Right lobe of liver (tissue), 6 donors: ENCODE measurements at regions not wholly inside any gene's neighbourhood (a gene's known extent, or its start where the extent isn't known, plus 50 kb on each side); places are given as distances from the start of the nearest gene placed in this dataset.

Source experiments
- ATAC-seq, 4 donors: fragments of 200-7000 bp; cut with Tn5 transposase; one replicate each; pipeline ENCODE4 v1.9.1; 2020; ENCODE audit warnings: mild to moderate bottlenecking in 4 of 4, moderate library complexity in 4 of 4
- DNase-seq, 3 donors: peaks; one replicate each; pipeline ENCODE4 v3.0.0-alpha.2; 2020
- H3K27ac ChIP-seq, 3 donors: fragments of 200-600 bp; one replicate each; pipeline ENCODE4 v1.8.0; 2022
- H3K27me3 ChIP-seq, 2 donors: fragments of 200-600 bp; one replicate each; pipeline ENCODE4 v1.8.0; 2022
- H3K36me3 ChIP-seq, 4 donors: fragments of 200-600 bp; sonication (generic) in 1 of 4; one replicate each; pipeline versions ENCODE4 v1.5.1 to v1.8.0; 2017 to 2022; ENCODE audit warnings: control low read depth in 1 of 4
- H3K4me1 ChIP-seq, 4 donors: fragments of 200-600 bp; sonication (generic) in 1 of 4; one replicate each; pipeline versions ENCODE4 v1.5.1 to v1.8.0; 2017 to 2022; ENCODE audit warnings: control low read depth in 1 of 4
- H3K4me3 ChIP-seq, 3 donors: fragments of 200-600 bp; one replicate each; pipeline ENCODE4 v1.8.0; 2022
- H3K9me3 ChIP-seq, 4 donors: fragments of 200-600 bp; sonication (generic) in 1 of 4; one replicate each; pipeline versions ENCODE4 v1.5.1 to v1.8.0; 2017 to 2022; ENCODE audit warnings: control low read depth in 1 of 4
- POLR2A ChIP-seq: fragments of 450-650 bp; IDR thresholded peaks from one replicate; pipeline ENCODE4 v1.6.1; 2017; ENCODE audit warnings: antibody characterized with exemption, mild to moderate bottlenecking
- WGBS: methylation state at CpG from one replicate; pipeline ENCODE4 v1.1.6; 2018; ENCODE audit warnings: low coverage, low lambda C conversion rate; ENCODE audit not compliant: insufficient coverage; ENCODE audit errors: missing lambda C conversion rate; 5-methylcytosine and 5-hydroxymethylcytosine counted together
- intact Hi-C, 2 donors: fragments of 100-400 bp; cut with DNase I; formaldehyde crosslinking; loops; one replicate each; pipeline versions ENCODE4 v1.11.2 to v1.14.1; 2022
- TF ChIP-seq, protein P1 (sequence below), 4 donors: fragments of 200-600 bp in 3 of 4; fragments of 450-650 bp in 1 of 4; IDR thresholded peaks; one replicate each; pipeline versions ENCODE4 v1.5.1 to v1.8.0; 2016 to 2022; ENCODE audit warnings: antibody characterized with exemption in 4 of 4, mild to moderate bottlenecking in 2 of 4
- donor health status: DM: no; HTN: yes; CAD: no.
- donor health status: DM: no; HTN: no; CAD: no.
- donor health status: DM: no; HTN: no; CAD: no.
- donor health status: DM: no; HTN: yes; CAD: no.
- donor health status: DM: no; HTN: yes; CAD: no.

DNA sequence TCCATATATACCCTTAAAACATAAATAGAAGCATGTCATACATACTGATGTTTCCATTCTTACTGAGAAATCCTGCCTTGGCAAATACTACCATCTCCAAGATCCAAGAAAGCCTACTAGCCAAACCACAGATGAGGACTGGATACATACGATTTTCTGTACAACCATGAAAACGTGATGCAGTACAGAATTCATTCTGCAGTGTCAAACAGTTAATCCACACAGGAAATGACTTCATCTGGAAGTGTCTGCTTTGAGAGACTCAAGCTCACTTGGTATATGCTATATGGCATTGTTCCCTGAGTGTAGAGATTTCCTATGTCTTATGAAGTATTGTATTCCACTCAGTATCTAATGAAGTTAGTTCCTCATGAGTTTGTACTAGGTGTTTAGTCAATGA is 94.3 kb downstream of the CT47B1 start:
- H3K27me3 ChIP-seq = no peaks in the 10 kb centered on the region
- no peaks in the 10 kb centered on the region for H3K4me1 ChIP-seq
- ATAC-seq (no peak), DNase-seq (no peak)
- no peak overlapping the region for H3K27ac ChIP-seq
- no peak for TF ChIP-seq POLR2A
- TF ChIP-seq, protein P1, sequence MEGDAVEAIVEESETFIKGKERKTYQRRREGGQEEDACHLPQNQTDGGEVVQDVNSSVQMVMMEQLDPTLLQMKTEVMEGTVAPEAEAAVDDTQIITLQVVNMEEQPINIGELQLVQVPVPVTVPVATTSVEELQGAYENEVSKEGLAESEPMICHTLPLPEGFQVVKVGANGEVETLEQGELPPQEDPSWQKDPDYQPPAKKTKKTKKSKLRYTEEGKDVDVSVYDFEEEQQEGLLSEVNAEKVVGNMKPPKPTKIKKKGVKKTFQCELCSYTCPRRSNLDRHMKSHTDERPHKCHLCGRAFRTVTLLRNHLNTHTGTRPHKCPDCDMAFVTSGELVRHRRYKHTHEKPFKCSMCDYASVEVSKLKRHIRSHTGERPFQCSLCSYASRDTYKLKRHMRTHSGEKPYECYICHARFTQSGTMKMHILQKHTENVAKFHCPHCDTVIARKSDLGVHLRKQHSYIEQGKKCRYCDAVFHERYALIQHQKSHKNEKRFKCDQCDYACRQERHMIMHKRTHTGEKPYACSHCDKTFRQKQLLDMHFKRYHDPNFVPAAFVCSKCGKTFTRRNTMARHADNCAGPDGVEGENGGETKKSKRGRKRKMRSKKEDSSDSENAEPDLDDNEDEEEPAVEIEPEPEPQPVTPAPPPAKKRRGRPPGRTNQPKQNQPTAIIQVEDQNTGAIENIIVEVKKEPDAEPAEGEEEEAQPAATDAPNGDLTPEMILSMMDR (IDR thresholded peaks at IDR 0.05) = no peak
- WGBS = 39% methylated on average over 2 of the region's 2 CpGs
- H3K4me3 ChIP-seq = no peak overlapping the region
- no peaks in the 10 kb centered on the region for H3K36me3 ChIP-seq
- intact Hi-C loops = no loop called here
- no peaks in the 10 kb centered on the region for H3K9me3 ChIP-seq

DNA sequence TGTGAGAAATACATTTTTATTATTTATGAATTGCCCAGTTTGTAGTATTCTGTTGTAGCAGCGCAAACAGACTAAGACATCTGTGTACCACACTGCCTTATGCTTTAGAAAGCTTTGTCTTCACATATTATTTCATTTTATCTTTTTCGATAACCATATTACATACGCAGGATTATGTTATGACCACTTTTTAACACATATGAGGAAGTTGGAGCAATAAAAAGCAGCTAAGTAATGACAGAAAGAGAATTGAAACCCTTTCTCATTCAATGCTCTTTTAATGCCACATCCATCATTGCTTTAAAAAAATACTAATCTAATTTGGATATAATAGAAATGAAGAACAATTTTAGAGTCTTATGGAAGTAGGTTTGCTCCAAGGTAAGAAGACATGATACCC is 99.7 kb downstream of the CT47B1 start:
- intact Hi-C loops = no loop called here
- Histone ChIP-seq H3K4me3 (no peak overlapping the region), H3K4me1 (no peaks in the 10 kb centered on the region), H3K9me3 (no peaks in the 10 kb centered on the region), H3K27ac (no peak overlapping the region), H3K27me3 (no peaks in the 10 kb centered on the region), H3K36me3 (no peaks in the 10 kb centered on the region)
- WGBS = 75% methylated on average over 3 of the region's 3 CpGs
- no peak for TF ChIP-seq POLR2A
- TF ChIP-seq, protein P1 (IDR thresholded peaks at IDR 0.05) = no peak
- ATAC-seq = no peak
- no peak for DNase-seq

DNA sequence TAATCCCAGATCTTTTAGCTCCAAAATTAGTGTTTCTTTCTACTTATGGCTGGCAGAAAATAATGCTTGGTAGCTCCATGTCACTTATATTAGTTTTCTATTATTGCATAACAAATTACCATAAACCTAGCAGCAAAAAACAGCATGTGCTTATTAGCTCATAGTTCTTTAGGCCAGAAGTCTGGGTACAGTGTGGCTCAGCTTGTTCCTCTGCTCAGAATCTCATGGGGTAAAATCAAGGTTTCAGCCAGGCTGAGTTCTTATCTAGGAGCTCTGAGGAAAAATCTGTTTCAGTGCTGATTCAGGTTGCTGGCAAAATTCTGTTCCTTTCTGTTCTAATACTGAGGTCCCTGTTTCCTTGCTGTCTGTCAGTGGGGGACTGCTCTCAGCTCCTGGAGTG is 101.1 kb downstream of the CT47B1 start:
- Histone ChIP-seq H3K36me3 (no peaks in the 10 kb centered on the region), H3K4me3 (no peak overlapping the region), H3K27ac (no peak overlapping the region), H3K9me3 (no peaks in the 10 kb centered on the region), H3K27me3 (no peaks in the 10 kb centered on the region), H3K4me1 (no peaks in the 10 kb centered on the region)
- intact Hi-C loops = no loop called here
- no peak for TF ChIP-seq POLR2A
- TF ChIP-seq, protein P1 (IDR thresholded peaks at IDR 0.05) = no peak
- DNase-seq (no peak), ATAC-seq (no peak)

DNA sequence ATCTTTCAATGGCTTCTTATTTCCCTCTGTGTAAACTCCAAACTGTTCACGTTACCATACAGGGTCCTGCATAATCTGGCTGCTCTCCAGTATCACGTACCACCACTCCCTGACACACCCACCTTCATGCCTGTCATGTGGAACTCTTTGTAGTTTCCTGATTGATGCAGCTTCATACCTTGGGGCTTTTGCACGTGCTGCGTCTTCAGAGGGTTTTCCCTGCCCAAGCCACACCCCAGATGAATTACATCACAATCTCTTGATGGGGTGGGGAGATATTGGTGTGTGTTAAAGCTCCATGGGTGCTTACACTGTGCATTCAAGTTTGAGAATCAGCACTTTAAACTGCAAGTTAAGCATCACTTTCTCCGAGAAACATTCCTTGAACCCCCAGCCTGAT is 101.9 kb downstream of the CT47B1 start:
- TF ChIP-seq POLR2A = no peak
- TF ChIP-seq, protein P1 (IDR thresholded peaks at IDR 0.05) = no peak
- DNase-seq (no peak), ATAC-seq (no peak)
- no peaks in the 10 kb centered on the region for H3K9me3 ChIP-seq
- H3K27ac ChIP-seq = no peak overlapping the region
- H3K4me3 ChIP-seq = no peak overlapping the region
- intact Hi-C loops = no loop called here
- no peaks in the 10 kb centered on the region for H3K36me3 ChIP-seq
- 49% methylated on average over 5 of the region's 5 CpGs for WGBS
- no peaks in the 10 kb centered on the region for H3K27me3 ChIP-seq
- H3K4me1 ChIP-seq = no peaks in the 10 kb centered on the region
